Activated CD4-positive, alpha-beta T cell treated with anti-CD3 and anti-CD28 coated beads for 4 hours (primary cell): ENCODE measurements at regions not wholly inside any gene's neighbourhood (a gene's known extent, or its start where the extent isn't known, plus 50 kb on each side); places are given as distances from the start of the nearest gene placed in this dataset.
"Not testable (repeated sequence)": the region's sequence is repeated elsewhere in the genome, so short reads cannot be mapped to it uniquely, and the experiment has no call there.

Experiments used
- DNase-seq, 2 donors: peaks; one replicate each; pipeline ENCODE4 v3.0.0-alpha.2; 2020

DNA sequence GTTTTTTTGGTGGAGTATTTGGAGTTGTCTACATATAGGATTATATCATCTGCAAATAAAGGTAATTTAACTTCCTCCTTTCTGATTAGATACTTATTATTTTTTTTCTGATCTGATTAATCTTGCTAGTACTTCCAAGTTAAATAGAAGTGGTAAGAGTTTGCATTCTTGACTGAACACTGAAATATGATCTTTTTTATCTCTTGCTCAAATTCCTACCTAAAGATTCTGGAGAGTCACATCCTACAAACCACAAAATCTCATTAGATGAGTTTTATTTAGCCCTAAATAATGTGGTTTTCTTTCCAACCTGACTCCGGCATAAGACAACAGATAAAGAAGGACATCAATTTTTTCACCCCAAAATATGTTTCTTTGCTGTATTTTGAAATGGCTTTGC lies 977.9 kb upstream of the GBE1 start:
- DNase-seq, result no peak

GRCh38 chr3:82736696-82737277 lies 975.3 kb upstream of the GBE1 start:
- no peak for DNase-seq

- no peak for DNase-seq
These were observed 953.8 kb upstream of the GBE1 start for GRCh38 chr3:82715091-82715856.

GRCh38 chr3:82707035-82707434 lies 945.6 kb upstream of the GBE1 start:
- DNase-seq, result no peak

GRCh38 chr3:82685761-82686160 lies 924.3 kb upstream of the GBE1 start:
- DNase-seq, result no peak

- DNase-seq, result no peak
These were observed 915.0 kb upstream of the GBE1 start for GRCh38 chr3:82676356-82677026.

DNA sequence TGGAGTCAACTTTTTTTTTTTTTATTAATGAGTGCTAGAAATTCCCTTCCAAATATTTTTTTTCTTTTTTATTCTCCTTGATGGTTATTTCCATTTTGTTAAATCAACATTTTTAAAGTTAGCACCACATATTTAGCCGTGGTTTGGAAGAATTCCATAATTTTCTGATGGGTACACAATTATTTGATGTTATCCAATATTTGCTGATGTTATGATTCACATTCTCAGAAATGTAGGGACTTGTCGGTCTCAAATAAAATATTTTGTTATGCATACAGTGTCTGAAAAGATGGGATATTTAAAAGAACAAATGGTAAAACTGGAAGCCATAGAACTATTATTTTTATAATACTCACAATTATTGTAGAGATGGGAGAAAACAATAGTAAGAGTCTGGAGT lies 911.5 kb upstream of the GBE1 start:
- DNase-seq, result no peak

DNA sequence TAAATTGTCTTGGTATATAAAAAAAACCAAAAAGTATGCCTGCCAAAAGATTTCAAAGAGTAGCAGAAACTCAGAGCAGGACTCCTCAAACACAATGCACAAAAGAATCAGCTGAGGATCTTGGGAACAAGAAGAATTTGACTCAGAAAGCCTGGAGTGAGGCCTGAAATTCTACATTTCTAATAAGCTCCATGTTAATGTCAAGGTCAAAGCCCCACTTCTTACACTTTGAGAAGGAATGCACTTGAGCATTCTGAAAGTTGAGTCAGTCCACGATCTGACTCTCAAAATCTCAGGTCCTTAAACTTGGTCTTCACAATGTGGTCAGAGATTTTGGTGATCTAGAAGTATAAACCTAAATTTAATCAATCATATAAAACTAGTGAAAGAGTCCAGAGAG lies 910.0 kb upstream of the GBE1 start:
- no peak for DNase-seq

DNA sequence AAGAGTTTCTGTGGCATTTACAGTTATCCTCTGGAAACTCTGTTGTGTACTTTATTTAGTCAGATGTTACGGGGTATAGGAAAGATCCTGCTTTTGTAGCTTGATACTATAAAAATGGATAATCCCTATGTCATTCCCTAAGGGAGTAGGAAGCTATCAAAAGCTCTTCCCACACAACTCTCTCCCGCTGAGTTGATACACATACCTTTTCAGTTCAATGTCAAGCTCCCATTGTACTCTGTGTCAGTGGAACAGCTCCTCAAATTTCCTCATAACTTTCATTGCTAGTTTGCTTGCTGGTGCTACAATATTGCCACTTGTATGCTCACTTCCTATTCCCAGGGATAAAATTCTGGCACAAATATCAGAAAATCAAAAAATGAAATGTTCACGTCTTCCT lies 893.3 kb upstream of the GBE1 start:
- DNase-seq, result no peak

DNA sequence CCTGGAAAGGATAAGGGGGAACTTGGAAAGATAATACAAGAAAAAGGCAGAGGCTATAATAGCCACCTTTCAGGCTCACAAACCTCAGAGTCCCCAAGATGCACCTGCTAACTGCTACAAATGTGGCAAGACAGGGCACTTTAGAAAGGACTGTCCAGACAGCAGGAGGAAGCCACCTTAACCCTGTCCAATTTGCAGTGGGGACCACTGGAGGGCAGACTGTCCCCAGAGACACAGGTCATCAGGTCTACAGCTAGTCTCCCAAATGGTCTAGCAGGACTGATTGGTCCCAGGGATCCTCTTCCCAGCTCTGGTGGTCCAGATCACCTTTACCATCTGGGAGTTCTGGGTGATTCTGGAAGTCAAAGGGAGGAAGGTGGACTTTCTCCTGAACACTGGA lies 882.5 kb upstream of the GBE1 start:
- no peak for DNase-seq

GRCh38 chr3:82641701-82642100 lies 880.3 kb upstream of the GBE1 start:
- no peak for DNase-seq

DNA sequence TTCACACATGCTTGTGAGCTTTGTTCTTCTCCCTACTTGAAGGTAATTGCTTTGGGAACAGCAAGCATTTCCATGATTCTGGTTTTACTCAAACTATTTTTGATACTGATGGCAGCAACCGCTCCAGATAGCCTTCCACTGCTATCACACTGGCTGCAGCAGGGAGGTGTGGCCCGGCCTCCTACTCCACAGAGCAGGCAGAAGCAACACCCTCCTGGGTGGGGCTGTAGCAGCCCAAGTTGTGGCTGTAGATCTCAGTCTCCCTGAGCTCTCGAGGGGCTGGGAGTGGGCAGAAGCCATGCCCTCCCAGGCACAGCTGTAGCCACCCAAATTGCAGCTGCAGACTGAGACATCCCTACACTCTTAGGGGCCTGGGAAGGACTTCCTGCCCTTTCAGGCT lies 878.8 kb upstream of the GBE1 start:
- DNase-seq, result no peak

GRCh38 chr3:82637574-82637973 lies 876.1 kb upstream of the GBE1 start:
- DNase-seq, result no peak

GRCh38 chr3:82636177-82636576 lies 874.7 kb upstream of the GBE1 start:
- no peak for DNase-seq

GRCh38 chr3:82633319-82633718 lies 871.9 kb upstream of the GBE1 start:
- no peak for DNase-seq

DNA sequence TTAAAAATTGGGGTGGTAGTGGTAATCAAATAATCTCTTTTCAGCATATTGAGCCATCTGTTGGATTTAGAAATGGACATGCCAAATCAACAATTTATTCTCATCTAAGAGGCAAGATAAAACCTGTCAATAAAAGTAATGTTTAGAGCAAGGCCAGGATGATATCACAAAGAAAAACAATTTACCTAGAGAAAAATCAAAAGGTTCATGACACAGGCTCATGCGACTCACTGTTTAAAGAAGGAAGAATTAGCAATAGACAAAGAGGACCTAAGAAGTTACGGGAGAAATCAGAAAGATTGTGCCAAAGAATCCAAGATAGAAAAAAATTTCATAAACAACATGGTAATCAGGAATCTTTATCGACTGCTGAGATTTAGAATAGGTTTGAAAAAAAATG lies 868.5 kb upstream of the GBE1 start:
- DNase-seq, result no peak

DNA sequence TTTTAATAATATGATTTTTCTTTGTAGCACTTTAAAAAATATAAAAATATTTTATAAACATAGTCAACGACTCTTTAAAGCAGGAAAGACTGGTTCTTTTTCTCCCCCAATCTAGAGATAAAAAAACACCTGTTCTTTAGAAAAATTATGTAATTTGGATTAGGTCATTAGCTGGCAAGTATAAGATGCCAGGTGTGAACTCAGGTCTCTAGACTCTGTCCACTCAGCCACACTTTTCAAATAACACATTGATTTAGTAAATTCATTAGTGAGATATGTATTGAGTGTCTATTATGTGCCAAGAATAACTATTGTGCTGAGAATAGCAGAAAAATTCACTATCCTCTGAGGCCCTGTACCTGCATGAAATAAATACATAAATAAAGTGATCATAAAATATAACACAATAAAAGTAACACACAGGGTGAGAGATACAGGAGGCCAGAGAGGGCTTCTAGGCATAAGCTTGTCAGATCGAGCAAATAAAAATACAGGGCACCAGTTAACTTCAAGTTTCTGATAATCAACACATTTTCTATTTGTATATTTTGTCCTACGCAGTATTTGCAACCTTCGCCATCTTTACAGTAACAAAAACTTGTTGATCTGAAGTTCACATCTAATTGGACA lies 867.1 kb upstream of the GBE1 start:
- DNase-seq, result no peak

GRCh38 chr3:82627733-82628132 lies 866.3 kb upstream of the GBE1 start:
- DNase-seq, result no peak

GRCh38 chr3:82620744-82621143 lies 859.3 kb upstream of the GBE1 start:
- not testable (repeated sequence) for DNase-seq

DNA sequence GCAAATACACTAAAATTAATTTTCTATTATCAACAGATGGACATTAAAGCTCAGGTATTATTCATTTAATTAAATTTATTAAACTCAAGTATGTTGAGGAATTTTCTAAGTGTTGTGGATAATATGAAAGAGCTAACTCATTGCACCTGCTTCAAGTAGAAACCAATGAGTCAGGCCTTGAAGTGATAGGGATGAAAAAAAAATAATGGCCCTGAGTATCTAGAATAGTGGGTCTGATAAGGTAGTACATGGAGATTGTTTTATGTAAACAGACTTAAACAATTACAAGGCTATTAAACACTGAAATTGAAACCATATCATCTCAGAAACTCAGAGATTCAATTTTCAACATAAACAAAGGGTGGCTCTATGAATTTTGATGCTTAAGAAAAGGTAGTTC lies 857.1 kb upstream of the GBE1 start:
- DNase-seq, result no peak

GRCh38 chr3:82610236-82610635 lies 848.8 kb upstream of the GBE1 start:
- DNase-seq, result no peak

DNA sequence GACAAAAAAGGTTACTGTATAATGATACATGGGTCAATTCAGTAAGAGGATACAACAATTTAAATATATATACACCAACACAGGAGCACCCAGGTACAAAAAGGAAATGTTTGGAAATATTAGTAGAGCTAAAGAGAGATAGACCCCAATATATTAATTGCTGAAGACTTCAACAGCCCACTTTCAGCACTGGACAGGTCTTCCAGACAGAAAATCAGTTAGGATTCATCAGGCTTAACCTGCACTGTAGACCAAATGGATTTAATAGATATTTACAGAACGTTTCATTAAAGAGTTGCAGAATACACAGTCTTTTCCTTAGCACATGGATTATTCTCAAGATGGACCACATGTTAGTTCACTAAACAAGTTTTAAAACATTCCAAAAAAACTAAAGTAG lies 845.9 kb upstream of the GBE1 start:
- DNase-seq, result no peak

GRCh38 chr3:82596805-82597204 lies 835.4 kb upstream of the GBE1 start:
- no peak for DNase-seq

DNA sequence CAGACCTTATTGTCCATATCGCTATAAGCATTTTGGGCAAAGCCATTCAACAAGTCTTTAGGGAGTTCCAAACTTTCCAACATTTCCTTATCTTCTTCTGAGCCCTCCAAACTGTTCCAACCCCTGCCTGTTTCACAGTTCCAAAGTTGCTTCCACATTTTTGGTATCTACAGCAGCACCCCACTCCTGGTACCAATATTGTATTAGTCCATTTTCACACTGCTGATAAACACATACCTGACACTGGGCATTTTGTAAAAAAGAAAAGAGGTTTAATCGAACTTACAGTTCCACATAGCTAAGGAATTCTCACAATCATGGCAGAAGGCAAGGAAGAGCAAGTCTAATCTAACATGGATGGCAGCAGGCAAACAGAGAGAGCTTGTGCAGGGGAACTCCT lies 834.1 kb upstream of the GBE1 start:
- no peak for DNase-seq
